ENCODE measurements at regions not wholly inside any gene's neighbourhood (a gene's known extent, or its start where the extent isn't known, plus 50 kb on each side); places are given as distances from the start of the nearest gene placed in this dataset.
"Not testable (repeated sequence)": the region's sequence is repeated elsewhere in the genome, so short reads cannot be mapped to it uniquely, and the experiment has no call there.

DNA sequence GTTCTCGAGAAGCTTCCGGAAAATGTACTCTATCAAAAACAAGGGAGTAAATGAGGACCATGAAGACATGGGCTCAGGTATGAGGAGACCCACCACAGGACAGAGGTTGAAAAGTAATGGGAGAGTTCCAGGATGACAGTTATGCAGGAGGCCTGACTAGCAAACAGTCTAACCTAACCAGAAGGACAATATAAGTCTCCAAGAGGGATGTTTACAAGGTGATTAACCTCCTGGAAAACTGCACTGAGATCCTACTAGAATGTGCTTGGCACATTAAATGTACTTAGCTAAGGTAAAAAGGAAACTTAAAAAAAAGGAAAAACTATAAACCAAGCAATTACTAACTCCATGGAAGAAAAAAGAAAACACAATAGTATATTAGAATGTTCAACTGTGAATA is 258.3 kb downstream of the KLF5 start:
- DNase-seq (ENCODE audit: extremely low spot score, unreplicated experiment) = no peak
- Mint-ChIP-seq H3K27ac (no peak overlapping the region), H3K27me3 (no peaks in the 10 kb centered on the region), H3K4me1 (ENCODE audit: unreplicated experiment) (no peaks in the 10 kb centered on the region), H3K4me3 (no peak overlapping the region), H3K9me3 (no peaks in the 10 kb centered on the region), H3K36me3 (no peaks in the 10 kb centered on the region)
- TF ChIP-seq, protein P1, sequence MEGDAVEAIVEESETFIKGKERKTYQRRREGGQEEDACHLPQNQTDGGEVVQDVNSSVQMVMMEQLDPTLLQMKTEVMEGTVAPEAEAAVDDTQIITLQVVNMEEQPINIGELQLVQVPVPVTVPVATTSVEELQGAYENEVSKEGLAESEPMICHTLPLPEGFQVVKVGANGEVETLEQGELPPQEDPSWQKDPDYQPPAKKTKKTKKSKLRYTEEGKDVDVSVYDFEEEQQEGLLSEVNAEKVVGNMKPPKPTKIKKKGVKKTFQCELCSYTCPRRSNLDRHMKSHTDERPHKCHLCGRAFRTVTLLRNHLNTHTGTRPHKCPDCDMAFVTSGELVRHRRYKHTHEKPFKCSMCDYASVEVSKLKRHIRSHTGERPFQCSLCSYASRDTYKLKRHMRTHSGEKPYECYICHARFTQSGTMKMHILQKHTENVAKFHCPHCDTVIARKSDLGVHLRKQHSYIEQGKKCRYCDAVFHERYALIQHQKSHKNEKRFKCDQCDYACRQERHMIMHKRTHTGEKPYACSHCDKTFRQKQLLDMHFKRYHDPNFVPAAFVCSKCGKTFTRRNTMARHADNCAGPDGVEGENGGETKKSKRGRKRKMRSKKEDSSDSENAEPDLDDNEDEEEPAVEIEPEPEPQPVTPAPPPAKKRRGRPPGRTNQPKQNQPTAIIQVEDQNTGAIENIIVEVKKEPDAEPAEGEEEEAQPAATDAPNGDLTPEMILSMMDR (conservative IDR thresholded peaks at IDR 0.05) = no peak

DNA sequence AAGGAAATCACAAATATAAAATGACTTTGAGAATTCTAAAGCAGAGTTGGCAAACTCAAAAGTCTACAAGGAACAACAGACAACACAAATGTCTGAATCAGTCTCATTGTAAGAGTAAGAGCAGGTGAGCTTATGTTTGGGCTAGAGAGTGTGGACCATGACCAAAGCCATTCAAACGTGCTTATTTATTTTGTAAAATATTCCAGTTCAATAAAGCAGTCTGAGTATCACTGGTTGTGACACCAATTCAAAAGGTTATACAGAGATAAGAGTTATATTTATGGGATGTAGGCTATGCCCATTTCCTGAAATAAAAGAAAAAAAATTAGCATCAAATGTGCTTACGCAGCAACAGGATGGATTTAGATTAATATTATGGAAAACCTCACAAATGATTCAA is 251.6 kb downstream of the KLF5 start:
- Mint-ChIP-seq H3K9me3 (no peaks in the 10 kb centered on the region), H3K27ac (no peak overlapping the region)

DNA sequence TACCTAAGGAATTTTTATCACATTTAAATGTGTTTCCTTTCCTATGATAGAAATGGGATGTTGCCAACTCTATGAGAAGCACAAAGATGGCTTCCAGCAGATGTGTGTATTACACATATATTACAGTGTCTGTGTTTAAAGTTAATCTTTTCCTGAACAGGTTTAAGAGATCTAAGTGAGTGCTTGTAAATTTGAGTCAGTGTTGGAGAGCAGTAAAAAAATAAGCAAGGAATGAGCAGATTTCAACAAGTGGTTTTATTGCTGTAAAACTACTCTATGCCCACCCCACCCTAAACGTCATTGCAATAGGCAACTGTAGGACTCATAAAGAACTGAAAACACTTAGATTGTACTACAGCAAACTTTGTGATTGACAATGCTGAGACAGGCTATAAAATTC is 248.7 kb downstream of the KLF5 start:
- TF ChIP-seq, protein P1 (conservative IDR thresholded peaks at IDR 0.05) = no peak
- Mint-ChIP-seq H3K36me3 (no peaks in the 10 kb centered on the region), H3K4me1 (ENCODE audit: unreplicated experiment) (no peaks in the 10 kb centered on the region), H3K27ac (no peak overlapping the region), H3K27me3 (no peaks in the 10 kb centered on the region), H3K4me3 (no peak overlapping the region), H3K9me3 (no peaks in the 10 kb centered on the region)
- no peak for DNase-seq (ENCODE audit: extremely low spot score, unreplicated experiment)

More for the DNA sequence above, 251.6 kb downstream of the KLF5 start:
- DNase-seq (ENCODE audit: extremely low spot score, unreplicated experiment) = no peak
- TF ChIP-seq, protein P1 (conservative IDR thresholded peaks at IDR 0.05) = no peak
- Mint-ChIP-seq H3K36me3 (no peaks in the 10 kb centered on the region), H3K4me3 (no peak overlapping the region), H3K4me1 (ENCODE audit: unreplicated experiment) (no peaks in the 10 kb centered on the region), H3K27me3 (no peaks in the 10 kb centered on the region)

DNA sequence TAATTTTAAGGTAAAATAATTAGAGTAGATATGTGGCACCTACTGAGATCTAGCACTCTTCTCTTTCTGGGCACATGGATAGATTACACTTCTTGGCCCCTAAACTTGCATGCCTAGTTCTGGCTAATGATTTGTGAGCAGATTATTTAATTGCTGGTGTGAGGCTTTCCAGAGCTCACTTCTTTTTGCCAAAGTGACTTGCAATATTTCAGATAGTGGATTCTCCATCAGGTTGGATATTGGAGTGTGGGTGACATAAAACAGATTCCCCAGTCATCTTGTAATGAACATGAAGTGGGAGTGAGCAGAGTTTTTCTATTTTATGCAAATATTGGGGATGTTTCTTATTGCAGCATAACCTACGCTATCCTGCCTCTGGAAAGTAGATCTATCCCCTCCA is 247.9 kb downstream of the KLF5 start:
- Mint-ChIP-seq H3K4me3 (no peak overlapping the region), H3K9me3 (no peaks in the 10 kb centered on the region), H3K27ac (no peak overlapping the region), H3K27me3 (no peaks in the 10 kb centered on the region), H3K36me3 (no peaks in the 10 kb centered on the region), H3K4me1 (ENCODE audit: unreplicated experiment) (no peaks in the 10 kb centered on the region)
- no peak for DNase-seq (ENCODE audit: extremely low spot score, unreplicated experiment)
- TF ChIP-seq, protein P1 (conservative IDR thresholded peaks at IDR 0.05) = no peak

DNA sequence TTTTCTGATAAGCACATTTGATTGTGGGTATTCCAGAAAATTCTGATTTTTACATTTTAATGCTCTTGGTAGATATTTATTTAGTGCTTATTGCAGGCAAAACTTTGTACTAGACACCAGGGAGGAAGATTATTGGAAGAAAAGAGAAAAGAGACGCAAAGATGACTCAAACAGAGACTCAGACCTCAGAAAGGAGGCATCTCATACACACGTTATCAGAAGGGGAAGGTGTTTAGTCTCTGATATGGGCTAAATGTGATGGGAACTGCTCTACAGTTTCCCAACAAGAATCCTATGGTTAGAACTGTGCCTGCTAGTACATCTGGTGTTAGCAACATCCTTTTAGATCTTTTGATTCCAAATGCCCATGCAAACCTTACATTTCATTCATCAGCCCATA is 245.6 kb downstream of the KLF5 start:
- Mint-ChIP-seq H3K4me3 (no peak overlapping the region), H3K36me3 (no peaks in the 10 kb centered on the region), H3K4me1 (ENCODE audit: unreplicated experiment) (no peaks in the 10 kb centered on the region), H3K27me3 (no peaks in the 10 kb centered on the region), H3K27ac (no peak overlapping the region), H3K9me3 (no peaks in the 10 kb centered on the region)
- TF ChIP-seq, protein P1 (conservative IDR thresholded peaks at IDR 0.05) = no peak
- no peak for DNase-seq (ENCODE audit: extremely low spot score, unreplicated experiment)

DNA sequence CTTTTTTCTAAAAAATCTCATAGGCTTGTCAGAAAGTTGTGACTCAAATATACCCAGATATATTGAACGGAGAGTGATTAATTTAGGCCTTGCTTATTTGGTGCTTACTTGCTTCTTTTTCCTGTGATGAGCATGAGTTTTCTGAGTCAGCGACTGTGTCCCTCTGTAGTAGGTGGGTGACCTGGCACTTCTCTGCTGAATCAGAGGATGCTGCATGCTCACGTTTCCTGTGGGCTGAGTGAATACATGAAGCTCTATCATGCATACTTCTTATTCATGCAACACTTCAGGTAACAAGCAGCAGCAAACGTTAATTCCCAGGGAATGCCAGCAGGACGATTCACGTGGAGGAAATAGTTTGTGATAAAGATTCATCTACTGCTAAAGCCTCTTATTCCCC is 245.0 kb downstream of the KLF5 start:
- H3K4me3 Mint-ChIP-seq = no peak overlapping the region
- H3K36me3 Mint-ChIP-seq = no peaks in the 10 kb centered on the region
- H3K9me3 Mint-ChIP-seq = no peaks in the 10 kb centered on the region
- TF ChIP-seq, protein P1 (conservative IDR thresholded peaks at IDR 0.05) = no peak
- no peaks in the 10 kb centered on the region for H3K4me1 Mint-ChIP-seq (ENCODE audit: unreplicated experiment)
- H3K27ac Mint-ChIP-seq = no peak overlapping the region
- no peak for DNase-seq (ENCODE audit: extremely low spot score, unreplicated experiment)
- no peaks in the 10 kb centered on the region for H3K27me3 Mint-ChIP-seq

DNA sequence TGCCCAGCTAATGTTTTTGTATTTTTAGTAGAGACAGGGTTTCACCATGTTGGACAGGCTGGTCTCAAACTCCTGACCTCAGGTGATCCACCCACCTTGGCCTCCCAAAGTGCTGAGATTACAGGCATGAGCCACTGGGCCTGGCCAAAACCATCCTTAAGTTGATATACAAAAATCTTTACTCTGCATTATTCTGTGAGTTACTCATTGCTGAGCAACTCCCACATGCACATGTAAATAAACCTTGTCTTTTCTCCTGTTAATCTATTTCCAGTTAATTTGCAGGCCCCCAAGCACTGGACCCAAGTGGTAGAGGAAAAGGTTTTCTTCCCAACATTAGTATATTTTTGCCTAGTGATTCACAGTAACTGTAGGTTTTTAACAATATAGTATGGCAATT is 242.8 kb downstream of the KLF5 start:
- H3K27ac Mint-ChIP-seq; H3K9me3 Mint-ChIP-seq; H3K4me3 Mint-ChIP-seq; H3K36me3 Mint-ChIP-seq; DNase-seq (ENCODE audit: extremely low spot score, unreplicated experiment); H3K4me1 Mint-ChIP-seq (ENCODE audit: unreplicated experiment); H3K27me3 Mint-ChIP-seq: not testable (repeated sequence)

Data from type B pancreatic cell (in vitro differentiated cells).